A673 (cell line): ENCODE measurements at regions not wholly inside any gene's neighbourhood (a gene's known extent, or its start where the extent isn't known, plus 50 kb on each side); places are given as distances from the start of the nearest gene placed in this dataset.

ENCODE experiments used
- BruUV-seq: library from RNA; stranded (reverse); fragments of 400-500 nt; replicated peaks from 2 replicates; lab custom pipeline; 2021; lab: Mats Ljungman, UMichigan
- CTCF ChIA-PET: fragments of 300-600 bp; sonication (Branson Sonifier 250); formaldehyde crosslinking; loops from one replicate; lab custom pipeline; 2022; ENCODE audit warnings: antibody characterized with exemption; lab: Charles Lee
- POLR2A ChIA-PET: fragments of 300-600 bp; sonication (Branson Sonifier 250); formaldehyde crosslinking; loops from one replicate; lab custom pipeline; 2022; ENCODE audit warnings: antibody characterized with exemption; ENCODE audit not compliant: low non-redundant PET; lab: Charles Lee
- DNase-seq: peaks from one replicate; pipeline ENCODE4 v3.0.0-alpha.2; 2015; ENCODE audit warnings: low spot score
- H3K27ac ChIP-seq: fragments of 200-600 bp; sonication (generic); 2 replicates; pipeline ENCODE4 v1.5.1; 2016; ENCODE audit warnings: mixed run types, low read depth, mild to moderate bottlenecking, mixed read lengths, antibody characterized with exemption, low read length; ENCODE audit not compliant: poor library complexity, severe bottlenecking
- H3K27me3 ChIP-seq: fragments of 200-600 bp; sonication (generic); replicated peaks from 2 replicates; pipeline ENCODE4 v1.6.1; 2017; ENCODE audit warnings: mixed run types, low read depth, mild to moderate bottlenecking, mixed read lengths, antibody characterized with exemption, low read length; ENCODE audit not compliant: insufficient read depth, poor library complexity
- H3K36me3 ChIP-seq: fragments of 200-600 bp; sonication (generic); 2 replicates; pipeline ENCODE4 v1.6.1; 2016; ENCODE audit warnings: mixed run types, mild to moderate bottlenecking, mixed read lengths, antibody characterized with exemption, low read length; ENCODE audit not compliant: insufficient read depth, poor library complexity, severe bottlenecking
- H3K4me1 ChIP-seq: fragments of 200-600 bp; sonication (generic); 2 replicates; pipeline ENCODE4 v1.6.1; 2017; ENCODE audit warnings: mixed run types, mild to moderate bottlenecking, mixed read lengths, antibody characterized with exemption, low read length; ENCODE audit not compliant: insufficient read depth, poor library complexity, severe bottlenecking
- H3K4me3 ChIP-seq: fragments of 200-600 bp; sonication (generic); 2 replicates; pipeline ENCODE4 v1.5.1; 2016; ENCODE audit warnings: low read depth, mixed run types, mild to moderate bottlenecking, mixed read lengths, low read length; ENCODE audit not compliant: poor library complexity, severe bottlenecking
- H3K9me3 ChIP-seq: fragments of 200-600 bp; sonication (generic); 2 replicates; pipeline ENCODE4 v1.6.1; 2016; ENCODE audit warnings: mixed run types, low read depth, mild to moderate bottlenecking, mixed read lengths, antibody characterized with exemption, low read length; ENCODE audit not compliant: poor library complexity, severe bottlenecking
- CTCF ChIP-seq: fragments of 300-800, 200-600 bp; sonication (generic); conservative IDR thresholded peaks from 2 replicates; pipeline ENCODE4 v1.5.1; 2017; ENCODE audit warnings: low read depth, mild to moderate bottlenecking, antibody characterized with exemption, low read length, moderate library complexity, mixed read lengths
- EZH2 ChIP-seq: fragments of 200-600 bp; sonication (generic); IDR thresholded peaks from 2 replicates; pipeline ENCODE4 v1.6.1; 2017; ENCODE audit warnings: borderline replicate concordance, low read depth, mild to moderate bottlenecking, mixed read lengths, antibody characterized with exemption, low read length; ENCODE audit not compliant: poor library complexity, severe bottlenecking
- intact Hi-C: fragments of 100-400 bp; cut with micrococcal nuclease; formaldehyde crosslinking; loops from one replicate; pipeline ENCODE4 v1.10.0; 2022; ENCODE audit not compliant: unreplicated experiment

- no peak overlapping the region for H3K4me3 ChIP-seq
- ChIA-PET POLR2A (no interaction called here), CTCF (no interaction called here)
- BruUV-seq: no TSS peak
- no peaks in the 10 kb centered on the region for H3K9me3 ChIP-seq
- H3K36me3 ChIP-seq: no peaks in the 10 kb centered on the region
- no peak for TF ChIP-seq CTCF
- TF ChIP-seq EZH2: no peak
- H3K4me1 ChIP-seq: peaks cover 8% of the 10 kb centered on the region
- intact Hi-C loops: loop anchor here (10.0 kb wide), 1 partner anchor 237 kb away; no protein-coding TSS in a partner anchor
- no peak for DNase-seq
- H3K27ac ChIP-seq: no peak overlapping the region
- H3K27me3 ChIP-seq: no peaks in the 10 kb centered on the region
These were observed 453.2 kb downstream of the QKI start for GRCh38 chr6:163867518-163868292.

- H3K4me1 ChIP-seq: peaks cover under 1% of the 10 kb centered on the region
- intact Hi-C loops: loop anchor here (10.0 kb wide), 1 partner anchor 239 kb away; no protein-coding TSS in a partner anchor
- no peak for DNase-seq
- no peaks in the 10 kb centered on the region for H3K36me3 ChIP-seq
- CTCF ChIA-PET: interaction anchor here (0.6 kb wide), 1 partner anchor 1365 kb away, joined by 3 read pairs; no protein-coding TSS in a partner anchor
- no TSS peak for BruUV-seq
- POLR2A ChIA-PET: no interaction called here
- no peaks in the 10 kb centered on the region for H3K27me3 ChIP-seq
- no peak overlapping the region for H3K4me3 ChIP-seq
- no peak overlapping the region for H3K27ac ChIP-seq
- no peaks in the 10 kb centered on the region for H3K9me3 ChIP-seq
- no peak for TF ChIP-seq EZH2
- no peak for TF ChIP-seq CTCF
These were observed 451.7 kb downstream of the QKI start for GRCh38 chr6:163866192-163866591.

DNA sequence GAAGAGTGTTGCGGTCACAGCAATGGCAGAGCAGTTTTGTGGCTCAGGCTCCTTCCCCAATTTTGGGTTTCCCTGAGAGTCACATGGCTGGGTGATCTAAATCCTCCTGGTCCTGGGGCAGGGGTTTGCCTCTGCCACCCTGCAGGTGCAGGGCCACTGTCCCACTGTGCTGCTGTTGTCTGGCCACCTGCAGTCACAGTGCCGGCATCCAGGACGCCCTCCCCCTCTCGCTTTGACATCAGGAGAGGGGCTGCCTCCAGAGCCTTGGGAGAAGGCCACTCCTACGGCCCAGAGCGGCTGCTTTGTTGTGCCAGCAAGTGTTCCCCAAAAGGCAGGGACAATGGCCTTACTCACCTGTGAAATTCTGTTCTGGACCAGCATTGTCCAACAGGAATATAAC lies 449.0 kb downstream of the QKI start:
- Histone ChIP-seq H3K9me3 (no peaks in the 10 kb centered on the region), H3K36me3 (no peaks in the 10 kb centered on the region), H3K27ac (no peak overlapping the region), H3K4me3 (no peak overlapping the region), H3K27me3 (peaks cover 2% of the 10 kb centered on the region), H3K4me1 (peaks cover 18% of the 10 kb centered on the region)
- no peak for DNase-seq
- ChIA-PET POLR2A (no interaction called here), CTCF (no interaction called here)
- no TSS peak for BruUV-seq
- no peak for TF ChIP-seq EZH2
- TF ChIP-seq CTCF: no peak
- intact Hi-C loops: loop anchor here (10.0 kb wide), 1 partner anchor 241 kb away; no protein-coding TSS in a partner anchor
